Hepatocyte (in vitro differentiated cells): ENCODE measurements at regions not wholly inside any gene's neighbourhood (a gene's known extent, or its start where the extent isn't known, plus 50 kb on each side); places are given as distances from the start of the nearest gene placed in this dataset.

Experiments
- CTCF ChIP-seq: fragments of 200-600 bp; sonication (generic); IDR thresholded peaks from 2 replicates; pipeline ENCODE4 v1.5.1; 2016; ENCODE audit warnings: antibody characterized with exemption, mild to moderate bottlenecking; ENCODE audit not compliant: poor library complexity
- EZH2 ChIP-seq: fragments of 200-600 bp; sonication (generic); IDR thresholded peaks from 2 replicates; pipeline ENCODE4 v1.6.1; 2016; ENCODE audit warnings: antibody characterized with exemption, mild to moderate bottlenecking, borderline replicate concordance

DNA sequence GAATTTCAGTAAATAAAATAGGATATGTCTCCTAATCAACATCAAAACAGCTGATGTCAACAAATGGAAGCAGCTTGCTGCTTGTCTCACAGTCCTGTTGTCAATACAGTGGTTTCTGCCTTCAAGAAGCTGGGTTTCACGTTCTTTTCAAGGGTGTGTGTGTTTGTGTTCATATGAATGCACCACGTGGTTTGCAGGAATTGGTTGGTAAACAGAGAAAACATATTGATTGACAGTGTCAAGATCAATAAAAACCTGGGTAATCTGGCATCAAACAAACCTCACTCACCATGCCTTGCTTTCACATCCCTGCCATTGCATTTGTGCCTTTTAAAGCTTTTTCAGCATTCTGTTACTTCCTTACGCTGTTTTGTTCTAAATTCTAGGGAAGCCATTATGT is 585.7 kb upstream of the CA10 start:
- no peak for TF ChIP-seq EZH2
- no peak for TF ChIP-seq CTCF
